ENCODE measurements at regions not wholly inside any gene's neighbourhood (a gene's known extent, or its start where the extent isn't known, plus 50 kb on each side); places are given as distances from the start of the nearest gene placed in this dataset.

DNA sequence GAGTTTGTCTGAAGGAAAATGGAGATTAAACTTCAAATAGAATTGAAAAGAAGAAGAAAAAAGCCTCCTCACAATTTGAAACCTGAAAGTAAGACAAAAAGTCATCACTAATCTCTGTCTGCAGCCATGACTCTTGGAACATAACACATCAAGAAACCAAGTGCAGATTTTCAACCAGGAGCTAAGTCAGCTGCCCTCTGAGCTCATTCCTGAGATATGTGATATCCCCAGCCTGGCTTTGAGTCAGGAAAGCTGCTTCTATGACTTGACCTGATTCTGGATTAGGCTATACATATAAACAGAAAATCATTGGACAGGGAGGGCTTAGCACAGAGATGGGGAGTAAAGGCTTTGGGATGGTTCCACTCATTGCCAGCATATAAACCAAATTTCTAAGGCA lies 891.4 kb downstream of the TFAP2A start:
- TF ChIP-seq, protein P1, sequence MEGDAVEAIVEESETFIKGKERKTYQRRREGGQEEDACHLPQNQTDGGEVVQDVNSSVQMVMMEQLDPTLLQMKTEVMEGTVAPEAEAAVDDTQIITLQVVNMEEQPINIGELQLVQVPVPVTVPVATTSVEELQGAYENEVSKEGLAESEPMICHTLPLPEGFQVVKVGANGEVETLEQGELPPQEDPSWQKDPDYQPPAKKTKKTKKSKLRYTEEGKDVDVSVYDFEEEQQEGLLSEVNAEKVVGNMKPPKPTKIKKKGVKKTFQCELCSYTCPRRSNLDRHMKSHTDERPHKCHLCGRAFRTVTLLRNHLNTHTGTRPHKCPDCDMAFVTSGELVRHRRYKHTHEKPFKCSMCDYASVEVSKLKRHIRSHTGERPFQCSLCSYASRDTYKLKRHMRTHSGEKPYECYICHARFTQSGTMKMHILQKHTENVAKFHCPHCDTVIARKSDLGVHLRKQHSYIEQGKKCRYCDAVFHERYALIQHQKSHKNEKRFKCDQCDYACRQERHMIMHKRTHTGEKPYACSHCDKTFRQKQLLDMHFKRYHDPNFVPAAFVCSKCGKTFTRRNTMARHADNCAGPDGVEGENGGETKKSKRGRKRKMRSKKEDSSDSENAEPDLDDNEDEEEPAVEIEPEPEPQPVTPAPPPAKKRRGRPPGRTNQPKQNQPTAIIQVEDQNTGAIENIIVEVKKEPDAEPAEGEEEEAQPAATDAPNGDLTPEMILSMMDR (IDR thresholded peaks at IDR 0.05; ENCODE audit: insufficient read depth, low read depth, low read length): no peak
- no peak for TF ChIP-seq EZH2 (IDR thresholded peaks at IDR 0.05; ENCODE audit: insufficient read depth, low read length)
